ENCODE measurements at regions not wholly inside any gene's neighbourhood (a gene's known extent, or its start where the extent isn't known, plus 50 kb on each side); places are given as distances from the start of the nearest gene placed in this dataset.

DNA sequence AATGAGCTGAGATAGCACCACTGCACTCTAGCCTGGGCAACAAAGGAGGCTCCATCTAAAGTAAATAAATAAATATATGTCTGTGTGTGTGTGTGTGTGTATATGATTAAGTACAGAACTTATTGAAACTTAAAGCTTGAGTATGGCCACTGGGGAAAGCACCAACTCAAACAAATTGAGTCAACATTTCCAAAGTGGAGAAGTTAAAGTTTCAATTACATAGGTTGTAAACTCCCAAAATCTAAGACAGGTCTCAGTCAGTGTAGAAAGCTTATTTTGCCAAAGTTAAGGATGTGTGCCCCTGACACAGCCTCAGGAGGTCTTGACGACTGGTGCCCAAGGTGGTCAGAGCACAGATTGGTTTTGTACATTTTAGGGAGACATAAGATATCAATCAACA is 458.9 kb upstream of the RGS18 start:
- no peak overlapping the region for H3K27ac ChIP-seq
- TF ChIP-seq ZFX (IDR thresholded peaks at IDR 0.05; ENCODE audit: borderline replicate concordance) = no peak
- TF ChIP-seq, protein P1, sequence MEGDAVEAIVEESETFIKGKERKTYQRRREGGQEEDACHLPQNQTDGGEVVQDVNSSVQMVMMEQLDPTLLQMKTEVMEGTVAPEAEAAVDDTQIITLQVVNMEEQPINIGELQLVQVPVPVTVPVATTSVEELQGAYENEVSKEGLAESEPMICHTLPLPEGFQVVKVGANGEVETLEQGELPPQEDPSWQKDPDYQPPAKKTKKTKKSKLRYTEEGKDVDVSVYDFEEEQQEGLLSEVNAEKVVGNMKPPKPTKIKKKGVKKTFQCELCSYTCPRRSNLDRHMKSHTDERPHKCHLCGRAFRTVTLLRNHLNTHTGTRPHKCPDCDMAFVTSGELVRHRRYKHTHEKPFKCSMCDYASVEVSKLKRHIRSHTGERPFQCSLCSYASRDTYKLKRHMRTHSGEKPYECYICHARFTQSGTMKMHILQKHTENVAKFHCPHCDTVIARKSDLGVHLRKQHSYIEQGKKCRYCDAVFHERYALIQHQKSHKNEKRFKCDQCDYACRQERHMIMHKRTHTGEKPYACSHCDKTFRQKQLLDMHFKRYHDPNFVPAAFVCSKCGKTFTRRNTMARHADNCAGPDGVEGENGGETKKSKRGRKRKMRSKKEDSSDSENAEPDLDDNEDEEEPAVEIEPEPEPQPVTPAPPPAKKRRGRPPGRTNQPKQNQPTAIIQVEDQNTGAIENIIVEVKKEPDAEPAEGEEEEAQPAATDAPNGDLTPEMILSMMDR (IDR thresholded peaks at IDR 0.05) = no peak

GRCh38 chr1:191700922-191701321 is 457.3 kb upstream of the RGS18 start:
- H3K27ac ChIP-seq = no peak overlapping the region

DNA sequence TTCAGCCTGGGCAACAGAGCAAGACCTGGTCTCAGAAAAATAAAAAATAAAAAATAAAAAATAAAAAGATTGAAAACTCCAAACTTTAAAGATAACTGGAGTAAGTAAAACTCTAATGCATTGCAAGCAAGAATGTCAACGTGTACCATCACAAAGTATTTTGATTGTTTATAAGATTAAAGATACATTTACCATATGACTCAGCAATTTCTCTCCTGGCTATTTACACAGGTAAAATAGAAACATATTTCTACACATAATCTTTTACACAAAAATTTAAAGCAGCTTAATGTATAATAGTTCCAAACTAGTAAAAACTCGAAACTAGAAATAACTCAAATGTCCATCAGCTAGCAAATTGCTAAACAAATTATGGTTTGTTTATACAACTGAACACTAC is 456.1 kb upstream of the RGS18 start:
- 0 out of 2 replicates have a peak overlapping the region, but pooled peaks have one; percentile 1 for H3K27ac ChIP-seq

More at GRCh38 chr1:191700922-191701321, 457.3 kb upstream of the RGS18 start:
- TF ChIP-seq ZFX (IDR thresholded peaks at IDR 0.05; ENCODE audit: borderline replicate concordance) = no peak
- TF ChIP-seq, protein P1 (IDR thresholded peaks at IDR 0.05) = no peak

DNA sequence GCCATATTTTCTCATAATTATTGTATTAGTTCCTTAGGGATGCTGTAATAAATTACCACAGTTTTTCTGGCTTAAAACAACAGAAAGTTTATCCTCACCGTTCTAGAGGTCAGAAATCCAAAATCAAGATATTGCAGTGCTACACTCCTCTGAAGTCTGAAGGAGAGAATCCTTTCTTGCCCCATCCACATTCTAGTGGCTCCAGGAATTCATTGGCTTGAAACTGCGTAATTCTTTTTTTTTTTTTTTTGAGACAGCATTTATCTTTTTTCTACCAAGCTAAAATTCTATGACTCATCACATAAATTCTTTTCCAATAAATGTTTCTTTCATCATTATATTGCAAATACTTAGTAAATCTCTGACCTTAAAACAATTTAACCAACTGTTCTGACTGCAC is 451.0 kb upstream of the RGS18 start:
- H3K27ac ChIP-seq = no peak overlapping the region
- TF ChIP-seq, protein P1 (IDR thresholded peaks at IDR 0.05) = no peak
- no peak for TF ChIP-seq ZFX (IDR thresholded peaks at IDR 0.05; ENCODE audit: borderline replicate concordance)

More for the DNA sequence above, 456.1 kb upstream of the RGS18 start:
- TF ChIP-seq, protein P1 (IDR thresholded peaks at IDR 0.05) = no peak
- TF ChIP-seq ZFX (IDR thresholded peaks at IDR 0.05; ENCODE audit: borderline replicate concordance) = no peak

DNA sequence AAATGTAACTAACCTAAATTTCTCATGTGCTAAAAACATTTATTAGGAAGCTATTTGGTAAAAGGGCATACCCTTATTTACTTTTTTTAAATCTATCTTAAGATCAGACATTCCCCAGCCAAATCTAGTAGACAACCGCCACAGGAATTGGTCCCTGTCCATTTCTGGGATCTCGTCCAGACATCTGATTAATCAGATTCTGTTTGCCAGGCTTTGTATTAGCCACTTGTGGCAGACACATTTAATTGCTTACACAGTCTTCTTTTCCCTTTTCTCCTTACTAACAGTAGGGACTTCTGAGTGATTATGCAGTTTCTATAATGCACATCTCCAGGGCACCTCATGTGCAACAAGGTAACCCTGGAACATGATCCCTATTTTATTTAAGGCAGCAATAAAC is 449.0 kb upstream of the RGS18 start:
- TF ChIP-seq, protein P1 (IDR thresholded peaks at IDR 0.05) = no peak
- no peak for TF ChIP-seq ZFX (IDR thresholded peaks at IDR 0.05; ENCODE audit: borderline replicate concordance)
- H3K27ac ChIP-seq = no peak overlapping the region

- no peak for TF ChIP-seq ZFX (IDR thresholded peaks at IDR 0.05; ENCODE audit: borderline replicate concordance)
- TF ChIP-seq, protein P1 (IDR thresholded peaks at IDR 0.05) = no peak
- H3K27ac ChIP-seq = no peak overlapping the region
Observed at GRCh38 chr1:191711961-191712360, 446.3 kb upstream of the RGS18 start.

DNA sequence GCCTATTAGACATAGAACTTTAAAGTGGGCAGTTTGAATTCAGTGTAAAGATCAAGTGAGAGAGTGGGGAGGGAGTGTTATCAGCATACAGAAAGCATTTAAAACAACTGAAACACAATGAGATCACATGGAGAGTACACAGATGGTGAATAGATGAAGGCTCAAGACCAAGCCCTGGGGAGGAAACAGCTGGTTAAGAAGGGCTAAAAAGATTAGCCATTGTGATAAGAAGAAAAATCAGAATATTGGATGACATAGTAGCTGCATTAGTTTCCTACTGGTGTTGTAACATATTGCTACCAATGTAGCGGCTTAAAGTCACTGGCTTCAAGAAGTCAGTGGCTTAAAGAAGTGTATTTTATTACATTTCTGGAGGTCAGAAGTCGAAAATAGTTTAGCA is 443.4 kb upstream of the RGS18 start:
- H3K27ac ChIP-seq = no peak overlapping the region
- TF ChIP-seq, protein P1 (IDR thresholded peaks at IDR 0.05) = no peak
- no peak for TF ChIP-seq ZFX (IDR thresholded peaks at IDR 0.05; ENCODE audit: borderline replicate concordance)

All from 22Rv1 (cell line).